HG02981 (cell line): ENCODE measurements at regions not wholly inside any gene's neighbourhood (a gene's known extent, or its start where the extent isn't known, plus 50 kb on each side); places are given as distances from the start of the nearest gene placed in this dataset.
"Not testable (repeated sequence)": the region's sequence is repeated elsewhere in the genome, so short reads cannot be mapped to it uniquely, and the experiment has no call there.

ENCODE experiments used
- ATAC-seq: cut with Tn5 transposase; IDR thresholded peaks from one replicate; pipeline ENCODE4 v1.9.1; 2021; ENCODE audit warnings: mild to moderate bottlenecking, moderate library complexity; ENCODE audit not compliant: unreplicated experiment

- no peak for ATAC-seq
Observed at GRCh38 chr4:188911199-188911598, 772.0 kb downstream of the TRIML1 start.

- ATAC-seq = no peak
Observed at GRCh38 chr4:188911707-188912106, 772.5 kb downstream of the TRIML1 start.

GRCh38 chr4:188915175-188915574, 775.9 kb downstream of the TRIML1 start:
- no peak for ATAC-seq

GRCh38 chr4:188918787-188919186, 779.5 kb downstream of the TRIML1 start:
- no peak for ATAC-seq

GRCh38 chr4:188930822-188931221, 791.6 kb downstream of the TRIML1 start:
- ATAC-seq = no peak

- no peak for ATAC-seq
Observed at GRCh38 chr4:188934320-188934962, 795.2 kb downstream of the TRIML1 start.

GRCh38 chr4:188941524-188942119, 802.4 kb downstream of the TRIML1 start:
- no peak for ATAC-seq

GRCh38 chr4:188942606-188943005, 803.4 kb downstream of the TRIML1 start:
- ATAC-seq = no peak

- ATAC-seq = no peak
Observed at GRCh38 chr4:188949596-188949995, 810.4 kb downstream of the TRIML1 start.

GRCh38 chr4:188955066-188955465, 815.8 kb downstream of the TRIML1 start:
- ATAC-seq = no peak

- no peak for ATAC-seq
Observed at GRCh38 chr4:188956566-188956965, 817.3 kb downstream of the TRIML1 start.

GRCh38 chr4:188958346-188958745, 819.1 kb downstream of the TRIML1 start:
- no peak for ATAC-seq

GRCh38 chr4:188959424-188959823, 820.2 kb downstream of the TRIML1 start:
- no peak for ATAC-seq

- ATAC-seq = no peak
Observed at GRCh38 chr4:188960411-188961093, 821.3 kb downstream of the TRIML1 start.

GRCh38 chr4:188971125-188971524, 831.9 kb downstream of the TRIML1 start:
- no peak for ATAC-seq

- ATAC-seq = no peak
Observed at GRCh38 chr4:188975271-188975670, 836.0 kb downstream of the TRIML1 start.

GRCh38 chr4:188976644-188977115, 837.4 kb downstream of the TRIML1 start:
- ATAC-seq = no peak

GRCh38 chr4:188977232-188977631, 838.0 kb downstream of the TRIML1 start:
- ATAC-seq = not testable (repeated sequence)

GRCh38 chr4:188984518-188984917, 845.3 kb downstream of the TRIML1 start:
- ATAC-seq = no peak

- ATAC-seq = no peak
Observed at GRCh38 chr4:188986271-188986689, 847.0 kb downstream of the TRIML1 start.

- no peak for ATAC-seq
Observed at GRCh38 chr4:188987011-188987410, 847.8 kb downstream of the TRIML1 start.

- no peak for ATAC-seq
Observed at GRCh38 chr4:188988131-188988530, 848.9 kb downstream of the TRIML1 start.
